DND-41 (cell line): ENCODE measurements at regions not wholly inside any gene's neighbourhood (a gene's known extent, or its start where the extent isn't known, plus 50 kb on each side); places are given as distances from the start of the nearest gene placed in this dataset.

ENCODE experiments used
- EZH2 ChIP-seq: IDR thresholded peaks from 3 replicates; pipeline ENCODE4 v1.6.1; 2012; ENCODE audit warnings: borderline replicate concordance, low read depth, mild to moderate bottlenecking, moderate library complexity, low read length, inconsistent platforms; ENCODE audit not compliant: severe bottlenecking
- TF ChIP-seq, protein P1 (sequence below): IDR thresholded peaks from 2 replicates; pipeline ENCODE4 v1.5.1; 2012; ENCODE audit warnings: borderline replicate concordance, low read length, moderate library complexity, mild to moderate bottlenecking; ENCODE audit not compliant: poor library complexity, severe bottlenecking; ENCODE audit errors: extremely low read depth

DNA sequence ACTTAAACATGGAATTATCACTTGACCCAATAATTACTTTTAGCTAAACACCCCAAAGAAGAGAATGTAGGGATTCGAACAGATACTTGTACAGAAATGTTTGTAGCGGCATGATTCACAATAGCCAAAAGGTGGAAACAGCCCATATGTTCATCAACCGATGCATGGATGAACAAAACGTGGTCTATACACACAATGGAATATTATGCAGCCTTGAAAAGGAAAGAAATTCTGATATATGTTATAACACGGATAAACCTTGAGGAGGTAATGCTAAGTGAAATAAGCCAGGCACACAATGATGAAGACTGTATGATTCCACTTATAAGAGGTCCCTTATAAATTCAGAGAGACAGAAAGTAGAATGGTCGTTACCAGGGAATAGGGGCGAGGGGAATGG, 659.4 kb downstream of the MED13L start:
- TF ChIP-seq, protein P1, sequence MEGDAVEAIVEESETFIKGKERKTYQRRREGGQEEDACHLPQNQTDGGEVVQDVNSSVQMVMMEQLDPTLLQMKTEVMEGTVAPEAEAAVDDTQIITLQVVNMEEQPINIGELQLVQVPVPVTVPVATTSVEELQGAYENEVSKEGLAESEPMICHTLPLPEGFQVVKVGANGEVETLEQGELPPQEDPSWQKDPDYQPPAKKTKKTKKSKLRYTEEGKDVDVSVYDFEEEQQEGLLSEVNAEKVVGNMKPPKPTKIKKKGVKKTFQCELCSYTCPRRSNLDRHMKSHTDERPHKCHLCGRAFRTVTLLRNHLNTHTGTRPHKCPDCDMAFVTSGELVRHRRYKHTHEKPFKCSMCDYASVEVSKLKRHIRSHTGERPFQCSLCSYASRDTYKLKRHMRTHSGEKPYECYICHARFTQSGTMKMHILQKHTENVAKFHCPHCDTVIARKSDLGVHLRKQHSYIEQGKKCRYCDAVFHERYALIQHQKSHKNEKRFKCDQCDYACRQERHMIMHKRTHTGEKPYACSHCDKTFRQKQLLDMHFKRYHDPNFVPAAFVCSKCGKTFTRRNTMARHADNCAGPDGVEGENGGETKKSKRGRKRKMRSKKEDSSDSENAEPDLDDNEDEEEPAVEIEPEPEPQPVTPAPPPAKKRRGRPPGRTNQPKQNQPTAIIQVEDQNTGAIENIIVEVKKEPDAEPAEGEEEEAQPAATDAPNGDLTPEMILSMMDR: no peak
- no peak for TF ChIP-seq EZH2
